ENCODE measurements at regions not wholly inside any gene's neighbourhood (a gene's known extent, or its start where the extent isn't known, plus 50 kb on each side); places are given as distances from the start of the nearest gene placed in this dataset.

DNA sequence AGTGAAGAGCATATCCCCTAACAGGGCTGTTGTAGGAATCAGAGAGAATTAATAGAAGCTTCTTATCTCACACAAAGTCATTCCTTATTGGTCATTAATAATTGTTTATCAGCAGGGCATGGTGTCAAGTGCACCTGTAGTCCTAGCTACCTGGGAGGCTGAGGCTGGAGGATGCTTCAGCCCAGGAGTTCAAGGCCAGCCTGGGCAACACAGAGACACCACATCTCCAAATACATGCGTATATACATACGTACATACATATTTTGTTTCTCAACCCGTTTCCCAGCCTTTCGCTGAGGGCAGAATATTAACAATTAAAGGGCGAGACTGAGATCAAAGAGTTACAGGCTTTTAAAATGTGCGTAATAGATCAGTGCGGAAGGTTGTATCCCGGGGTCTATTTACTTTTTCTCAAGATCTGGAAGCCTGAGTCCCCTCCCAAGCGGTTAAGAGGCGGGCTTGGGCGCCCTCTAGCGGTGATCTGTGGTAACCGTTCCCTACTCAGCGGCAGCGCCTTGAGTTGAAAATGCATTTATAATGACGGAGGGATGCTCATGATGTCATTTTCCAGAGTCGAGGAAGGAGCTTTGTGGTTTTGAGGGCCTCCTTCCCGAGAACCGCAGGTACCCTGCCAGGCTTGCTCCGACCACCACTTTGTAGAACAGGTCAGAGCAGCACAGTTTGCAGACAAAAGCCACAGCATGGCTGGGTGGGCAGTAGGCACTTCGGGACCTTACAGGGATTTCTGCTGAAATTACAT, 169.6 kb upstream of the GPR12 start:
- no peaks in the 10 kb centered on the region for H3K9me3 ChIP-seq (ENCODE audit: control insufficient read depth, low read length)
- H3K9ac ChIP-seq (ENCODE audit: extremely low read depth, low read length, poor library complexity, severe bottlenecking) = no peak overlapping the region
- no peak overlapping the region for H3K27ac ChIP-seq (ENCODE audit: low read depth, low read length)
- H3K4me3 ChIP-seq (ENCODE audit: low read length) = no peak overlapping the region
- DNase-seq = peak; percentile 94
- TF ChIP-seq, protein P1, sequence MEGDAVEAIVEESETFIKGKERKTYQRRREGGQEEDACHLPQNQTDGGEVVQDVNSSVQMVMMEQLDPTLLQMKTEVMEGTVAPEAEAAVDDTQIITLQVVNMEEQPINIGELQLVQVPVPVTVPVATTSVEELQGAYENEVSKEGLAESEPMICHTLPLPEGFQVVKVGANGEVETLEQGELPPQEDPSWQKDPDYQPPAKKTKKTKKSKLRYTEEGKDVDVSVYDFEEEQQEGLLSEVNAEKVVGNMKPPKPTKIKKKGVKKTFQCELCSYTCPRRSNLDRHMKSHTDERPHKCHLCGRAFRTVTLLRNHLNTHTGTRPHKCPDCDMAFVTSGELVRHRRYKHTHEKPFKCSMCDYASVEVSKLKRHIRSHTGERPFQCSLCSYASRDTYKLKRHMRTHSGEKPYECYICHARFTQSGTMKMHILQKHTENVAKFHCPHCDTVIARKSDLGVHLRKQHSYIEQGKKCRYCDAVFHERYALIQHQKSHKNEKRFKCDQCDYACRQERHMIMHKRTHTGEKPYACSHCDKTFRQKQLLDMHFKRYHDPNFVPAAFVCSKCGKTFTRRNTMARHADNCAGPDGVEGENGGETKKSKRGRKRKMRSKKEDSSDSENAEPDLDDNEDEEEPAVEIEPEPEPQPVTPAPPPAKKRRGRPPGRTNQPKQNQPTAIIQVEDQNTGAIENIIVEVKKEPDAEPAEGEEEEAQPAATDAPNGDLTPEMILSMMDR (conservative IDR thresholded peaks at IDR 0.05) = peak; percentile 98
- Mint-ChIP-seq H3K36me3 (ENCODE audit: low read depth) (no peaks in the 10 kb centered on the region), H3K27me3 (ENCODE audit: insufficient read depth) (peaks cover 7% of the 10 kb centered on the region), H3K4me3 (no peak overlapping the region), H3K27ac (no peak overlapping the region), H3K4me1 (no peaks in the 10 kb centered on the region), H3K9me3 (no peaks in the 10 kb centered on the region)
- H3K36me3 ChIP-seq (ENCODE audit: control insufficient read depth, insufficient read depth, low read length) = no peaks in the 10 kb centered on the region
- H3K27me3 ChIP-seq (ENCODE audit: control insufficient read depth, insufficient read depth, low read length, poor library complexity, severe bottlenecking) = no peaks in the 10 kb centered on the region
- WGBS, 2 experiments (ENCODE audit: insufficient coverage in 1 of 2, insufficient read length in 1 of 2) = 16 to 17% methylated on average over 15 to 21 of the region's 21 CpGs
- no peaks in the 10 kb centered on the region for H3K4me1 ChIP-seq (ENCODE audit: control insufficient read depth, insufficient read depth, low read length)

DNA sequence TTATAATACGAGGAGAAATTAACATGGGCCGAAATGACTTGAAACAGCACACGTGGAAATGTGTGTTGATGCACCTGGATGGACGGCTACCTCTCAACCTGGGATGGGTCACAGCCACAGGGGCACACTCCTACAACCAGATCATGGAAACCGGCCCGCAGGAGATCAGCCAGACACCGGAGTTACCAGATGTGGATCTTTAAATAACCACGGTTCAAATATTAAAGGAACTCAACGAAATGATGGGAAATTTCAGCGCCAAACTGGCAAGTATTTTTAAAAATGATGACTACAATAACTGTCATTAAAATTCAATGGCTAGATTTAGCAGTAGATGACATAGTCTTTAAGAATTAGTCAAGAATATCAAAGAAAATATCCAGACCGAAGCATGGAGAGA, 166.9 kb upstream of the GPR12 start:
- no peak overlapping the region for H3K27ac ChIP-seq (ENCODE audit: low read depth, low read length)
- Mint-ChIP-seq H3K27ac (no peak overlapping the region), H3K9me3 (no peaks in the 10 kb centered on the region), H3K36me3 (ENCODE audit: low read depth) (no peaks in the 10 kb centered on the region), H3K27me3 (ENCODE audit: insufficient read depth) (peaks cover 14% of the 10 kb centered on the region), H3K4me3 (no peak overlapping the region), H3K4me1 (peaks cover 7% of the 10 kb centered on the region)
- no peaks in the 10 kb centered on the region for H3K27me3 ChIP-seq (ENCODE audit: control insufficient read depth, insufficient read depth, low read length, poor library complexity, severe bottlenecking)
- no peak overlapping the region for H3K4me3 ChIP-seq (ENCODE audit: low read length)
- H3K9me3 ChIP-seq (ENCODE audit: control insufficient read depth, low read length) = no peaks in the 10 kb centered on the region
- no peak for DNase-seq
- WGBS, 2 experiments (ENCODE audit: insufficient coverage in 1 of 2, insufficient read length in 1 of 2) = 95 to 96% methylated on average over 5 to 11 of the region's 11 CpGs
- no peaks in the 10 kb centered on the region for H3K4me1 ChIP-seq (ENCODE audit: control insufficient read depth, insufficient read depth, low read length)
- H3K9ac ChIP-seq (ENCODE audit: extremely low read depth, low read length, poor library complexity, severe bottlenecking) = no peak overlapping the region
- no peaks in the 10 kb centered on the region for H3K36me3 ChIP-seq (ENCODE audit: control insufficient read depth, insufficient read depth, low read length)
- TF ChIP-seq, protein P1 (conservative IDR thresholded peaks at IDR 0.05) = no peak

DNA sequence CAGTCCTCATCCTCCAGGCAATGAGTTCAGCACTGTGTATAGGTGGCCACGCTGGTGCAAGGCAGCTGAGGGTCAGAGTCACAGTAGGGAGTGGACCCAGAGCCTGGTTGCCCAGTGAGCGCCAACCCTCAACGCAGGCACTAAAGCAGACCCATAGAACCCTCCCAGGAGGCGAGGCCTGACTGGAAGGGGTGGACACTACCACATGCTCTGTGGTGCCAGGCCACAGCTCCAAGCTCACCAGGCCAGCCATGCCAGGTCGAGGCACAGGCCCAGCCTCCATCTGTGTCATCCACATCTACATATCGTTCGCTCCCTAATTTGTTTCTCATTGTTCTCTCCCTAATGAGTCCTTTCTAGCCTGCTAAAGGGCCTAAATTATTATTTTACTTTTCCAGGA, 165.8 kb upstream of the GPR12 start:
- Mint-ChIP-seq H3K27me3 (ENCODE audit: insufficient read depth) (peaks cover 14% of the 10 kb centered on the region), H3K4me3 (no peak overlapping the region), H3K9me3 (no peaks in the 10 kb centered on the region), H3K36me3 (ENCODE audit: low read depth) (no peaks in the 10 kb centered on the region), H3K27ac (no peak overlapping the region), H3K4me1 (peaks cover 7% of the 10 kb centered on the region)
- Histone ChIP-seq H3K36me3 (ENCODE audit: control insufficient read depth, insufficient read depth, low read length) (no peaks in the 10 kb centered on the region), H3K4me3 (ENCODE audit: low read length) (no peak overlapping the region), H3K27ac (ENCODE audit: low read depth, low read length) (no peak overlapping the region), H3K27me3 (ENCODE audit: control insufficient read depth, insufficient read depth, low read length, poor library complexity, severe bottlenecking) (no peaks in the 10 kb centered on the region), H3K9ac (ENCODE audit: extremely low read depth, low read length, poor library complexity, severe bottlenecking) (no peak overlapping the region), H3K4me1 (ENCODE audit: control insufficient read depth, insufficient read depth, low read length) (no peaks in the 10 kb centered on the region), H3K9me3 (ENCODE audit: control insufficient read depth, low read length) (no peaks in the 10 kb centered on the region)
- TF ChIP-seq, protein P1 (conservative IDR thresholded peaks at IDR 0.05) = no peak
- peak; percentile 21 for DNase-seq
- WGBS, 2 experiments (ENCODE audit: insufficient coverage in 1 of 2, insufficient read length in 1 of 2) = 92 to 100% methylated on average over 5 to 7 of the region's 7 CpGs
